ENCODE measurements at regions not wholly inside any gene's neighbourhood (a gene's known extent, or its start where the extent isn't known, plus 50 kb on each side); places are given as distances from the start of the nearest gene placed in this dataset.

DNA sequence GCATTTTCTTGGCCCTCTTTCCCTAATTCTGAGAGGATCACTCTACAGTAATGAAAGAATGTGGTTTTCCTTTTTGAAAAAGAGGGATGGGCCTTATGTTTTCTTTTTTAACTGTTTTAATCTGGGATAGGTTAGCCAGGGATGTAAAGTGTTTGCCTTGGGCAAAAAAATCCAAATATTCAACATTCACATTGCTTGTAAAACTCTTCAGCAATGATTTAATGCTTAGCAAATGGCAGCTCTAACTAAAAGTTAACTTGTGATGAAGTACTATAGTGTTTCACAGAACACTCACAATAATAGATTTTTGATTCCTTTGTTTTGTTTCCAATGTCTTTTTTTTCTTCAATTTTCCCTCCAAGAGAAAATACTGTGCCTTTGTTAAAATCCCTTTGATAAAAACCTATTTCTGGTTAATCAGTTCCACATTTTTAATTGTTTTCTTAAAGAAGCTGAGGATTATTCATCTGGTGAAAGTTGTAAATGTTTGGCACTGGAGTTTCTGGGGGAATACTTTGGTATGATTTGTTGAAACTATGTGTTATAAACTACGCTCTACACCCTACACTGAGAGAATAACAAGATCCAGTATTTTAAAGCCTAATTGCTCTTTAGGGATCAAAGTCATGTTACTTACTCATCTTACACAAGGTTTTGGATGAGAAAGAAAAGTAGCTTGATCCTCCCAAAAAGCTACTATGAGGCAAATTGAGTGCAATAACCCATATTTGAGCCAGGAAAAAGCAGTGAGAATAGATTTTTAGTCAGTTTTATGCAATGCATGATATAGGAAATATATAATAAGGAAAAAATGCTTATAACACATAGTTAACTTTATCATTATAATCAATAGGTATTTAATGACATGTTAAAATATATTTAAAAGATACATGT is 335.8 kb downstream of the EPHA7 start:
- no peak for DNase-seq (ENCODE audit: low read depth, low spot score)

DNA sequence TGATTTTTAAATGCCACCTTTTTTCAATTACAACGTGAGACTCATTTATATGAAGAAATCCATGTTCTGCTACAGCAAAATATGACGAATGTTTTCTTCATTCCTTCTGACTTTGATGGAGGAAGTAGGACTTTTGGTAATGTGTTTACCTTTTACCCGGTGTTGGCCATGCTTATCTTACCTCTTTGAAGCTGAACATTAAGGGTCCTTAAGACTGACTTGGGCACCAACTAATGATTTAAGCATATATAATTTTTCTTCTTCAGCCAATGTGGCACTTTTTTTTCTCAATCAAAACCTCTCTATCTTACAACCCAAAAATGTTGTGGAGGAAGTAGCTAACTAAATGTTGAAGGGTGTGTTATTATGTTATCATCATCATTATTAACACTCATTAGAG is 337.5 kb downstream of the EPHA7 start:
- DNase-seq (ENCODE audit: low read depth, low spot score): no peak

DNA sequence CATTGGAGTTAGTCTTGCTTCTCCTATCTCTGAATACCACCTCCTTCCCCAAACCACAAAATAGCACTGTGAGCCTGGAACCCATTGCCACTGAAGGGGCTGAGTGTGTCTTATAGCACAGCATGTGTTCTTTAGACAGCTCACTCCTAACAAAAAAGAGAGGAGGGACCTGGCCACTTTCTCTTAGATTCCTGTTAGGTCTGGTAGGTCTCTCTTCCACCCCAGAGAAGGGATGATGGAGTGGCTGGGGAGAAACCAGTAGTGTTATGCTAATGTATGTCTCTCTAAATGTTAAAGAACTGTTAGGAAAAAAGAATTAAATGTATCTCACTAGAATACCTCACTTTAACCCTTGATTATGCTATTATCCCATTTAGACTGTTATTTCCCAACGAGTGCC is 340.3 kb downstream of the EPHA7 start:
- peak; percentile 35 for DNase-seq (ENCODE audit: low read depth, low spot score)

DNA sequence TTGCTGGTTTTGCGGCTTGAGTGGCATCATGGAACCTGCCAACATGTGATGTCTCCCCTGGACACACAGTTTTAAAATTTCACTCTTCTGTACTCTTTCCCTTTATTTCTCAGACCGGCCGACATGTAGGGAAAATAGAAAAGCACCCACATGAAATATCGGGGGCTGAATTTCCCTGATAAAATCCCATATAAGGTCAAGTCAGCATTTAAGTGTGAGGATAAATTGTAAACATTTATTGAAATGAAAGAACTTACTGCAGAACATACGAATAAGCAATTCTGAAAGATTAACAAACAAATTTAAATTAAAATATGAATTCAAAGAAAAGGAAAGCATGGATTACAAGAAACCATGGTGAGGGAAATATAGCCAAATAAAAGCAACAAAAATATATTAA is 345.5 kb downstream of the EPHA7 start:
- DNase-seq (ENCODE audit: low read depth, low spot score): no peak

GRCh38 chr6:93069856-93070255 is 349.5 kb downstream of the EPHA7 start:
- DNase-seq (ENCODE audit: low read depth, low spot score): no peak

- no peak for DNase-seq (ENCODE audit: low read depth, low spot score)
Observed at GRCh38 chr6:93059911-93060310, 359.4 kb downstream of the EPHA7 start.

- no peak for DNase-seq (ENCODE audit: low read depth, low spot score)
Observed at GRCh38 chr6:93057584-93057983, 361.8 kb downstream of the EPHA7 start.

- DNase-seq (ENCODE audit: low read depth, low spot score): no peak
Observed at GRCh38 chr6:93048381-93048780, 371.0 kb downstream of the EPHA7 start.

- no peak for DNase-seq (ENCODE audit: low read depth, low spot score)
Observed at GRCh38 chr6:93047033-93047432, 372.3 kb downstream of the EPHA7 start.

- DNase-seq (ENCODE audit: low read depth, low spot score): no peak
Observed at GRCh38 chr6:93045156-93045555, 374.2 kb downstream of the EPHA7 start.

GRCh38 chr6:93040375-93040774 is 379.0 kb downstream of the EPHA7 start:
- DNase-seq (ENCODE audit: low read depth, low spot score): no peak

GRCh38 chr6:93036835-93037234 is 382.5 kb downstream of the EPHA7 start:
- no peak for DNase-seq (ENCODE audit: low read depth, low spot score)

DNA sequence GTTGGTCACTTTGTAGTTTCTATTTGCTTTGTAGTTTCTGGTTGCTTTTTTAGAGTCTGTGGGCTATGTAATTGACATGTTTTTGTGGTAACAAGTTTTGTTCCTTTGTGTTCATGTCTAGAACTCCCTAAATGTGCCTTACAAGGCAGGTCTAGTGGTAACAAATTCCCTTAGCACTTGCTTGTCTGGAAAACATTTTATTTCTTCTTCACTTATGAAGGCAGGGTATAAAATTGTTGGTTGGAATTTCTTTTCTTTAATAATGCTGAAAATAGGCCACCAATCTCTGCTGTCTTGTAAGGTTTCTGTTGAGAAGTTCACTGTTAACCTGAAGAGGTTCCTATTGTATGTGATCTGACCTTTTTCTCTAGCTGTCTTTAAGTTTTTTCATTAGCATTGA is 383.6 kb downstream of the EPHA7 start:
- no peak for DNase-seq (ENCODE audit: low read depth, low spot score)

DNA sequence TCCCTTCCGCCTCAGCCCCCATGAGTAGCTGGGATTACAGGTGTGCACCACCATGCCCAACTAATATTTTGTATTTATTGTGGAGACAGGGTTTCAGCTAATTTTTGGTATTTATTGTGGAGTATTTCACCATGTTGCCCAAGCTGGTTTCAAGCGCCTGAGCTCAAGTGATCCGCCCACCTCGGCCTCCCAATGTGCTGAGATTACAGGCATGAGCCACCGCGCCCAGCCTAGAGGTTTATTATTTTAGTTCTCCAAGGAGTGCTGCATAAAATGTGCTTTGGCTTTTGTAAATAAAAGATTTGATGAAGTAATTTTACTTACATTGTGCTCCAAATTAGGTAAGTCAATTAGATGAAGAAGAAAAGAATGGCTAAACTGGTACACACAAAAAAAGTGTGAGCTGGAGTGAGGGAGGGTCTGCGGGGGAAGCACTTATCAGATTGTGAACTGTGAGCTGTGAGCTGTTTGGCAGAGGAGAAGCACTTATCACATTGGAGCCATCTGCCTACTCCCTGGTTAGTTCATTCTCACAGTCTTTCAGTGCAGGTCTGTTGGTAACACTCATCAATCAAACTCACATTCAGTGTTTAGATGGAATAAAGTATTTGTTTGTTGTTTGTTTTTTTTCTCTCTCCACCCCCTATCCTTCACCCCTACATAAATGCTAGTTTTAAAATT is 398.0 kb downstream of the EPHA7 start:
- DNase-seq (ENCODE audit: low read depth, low spot score): no peak

DNA sequence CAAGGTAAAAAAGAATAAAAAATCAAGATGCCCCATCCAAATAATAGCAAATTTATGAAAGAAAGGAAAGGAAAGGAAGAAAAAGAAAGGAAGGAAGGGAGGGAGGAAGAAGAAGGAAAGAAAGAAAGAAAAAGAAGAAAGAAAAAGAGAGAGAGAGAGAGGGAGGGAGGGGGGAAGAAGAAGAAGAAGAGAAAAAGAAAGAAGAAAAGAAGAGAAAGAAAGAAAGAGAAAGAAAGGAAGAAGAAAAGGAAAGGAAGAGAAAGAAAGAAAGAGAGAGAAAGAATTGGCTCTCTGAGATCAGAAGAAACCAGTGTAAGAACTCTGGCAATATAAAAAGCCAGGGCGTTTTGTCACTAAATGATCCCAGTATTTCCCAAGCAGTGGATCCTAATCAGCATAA is 401.7 kb downstream of the EPHA7 start:
- DNase-seq (ENCODE audit: low read depth, low spot score): no peak

- peak; percentile 70 for DNase-seq (ENCODE audit: low read depth, low spot score)
Observed at GRCh38 chr6:93017213-93017612, 402.1 kb downstream of the EPHA7 start.

DNA sequence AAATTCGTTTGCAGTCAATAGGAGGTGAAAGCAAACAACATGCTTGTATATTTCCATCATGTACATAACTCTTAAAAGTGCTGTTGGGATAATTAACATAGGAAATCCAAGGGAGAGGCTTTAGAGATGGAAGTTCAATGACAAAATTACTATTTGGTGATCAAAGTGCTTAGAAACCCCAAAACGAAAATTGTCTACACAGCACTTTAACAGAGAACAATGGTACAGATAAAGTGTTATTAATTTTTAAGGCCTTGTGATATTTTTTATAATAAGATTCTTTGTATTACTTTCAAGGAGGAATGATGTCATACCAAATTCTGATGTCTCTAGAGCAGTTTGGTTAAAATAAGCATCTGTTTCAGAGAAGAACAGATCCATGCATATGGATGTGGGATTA is 406.3 kb downstream of the EPHA7 start:
- no peak for DNase-seq (ENCODE audit: low read depth, low spot score)

DNA sequence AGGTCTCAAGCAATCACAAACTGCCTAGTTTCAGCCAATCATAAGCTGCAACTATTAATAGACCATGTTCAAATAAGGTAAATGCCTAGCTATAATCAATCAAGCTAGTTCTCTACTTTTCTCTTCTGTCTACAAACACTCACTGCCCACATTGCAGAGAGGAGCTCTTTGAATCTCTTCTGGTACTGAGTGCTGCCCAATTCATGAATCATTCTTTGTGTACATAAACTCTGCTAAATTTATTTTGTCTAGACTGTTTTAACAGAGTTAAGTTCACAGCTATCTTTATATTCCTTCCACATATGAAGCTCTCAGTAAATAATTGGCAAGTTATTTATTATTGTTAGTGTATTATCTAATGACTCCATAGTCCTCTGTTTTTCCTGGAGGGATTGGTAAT is 411.0 kb downstream of the EPHA7 start:
- no peak for DNase-seq (ENCODE audit: low read depth, low spot score)

DNA sequence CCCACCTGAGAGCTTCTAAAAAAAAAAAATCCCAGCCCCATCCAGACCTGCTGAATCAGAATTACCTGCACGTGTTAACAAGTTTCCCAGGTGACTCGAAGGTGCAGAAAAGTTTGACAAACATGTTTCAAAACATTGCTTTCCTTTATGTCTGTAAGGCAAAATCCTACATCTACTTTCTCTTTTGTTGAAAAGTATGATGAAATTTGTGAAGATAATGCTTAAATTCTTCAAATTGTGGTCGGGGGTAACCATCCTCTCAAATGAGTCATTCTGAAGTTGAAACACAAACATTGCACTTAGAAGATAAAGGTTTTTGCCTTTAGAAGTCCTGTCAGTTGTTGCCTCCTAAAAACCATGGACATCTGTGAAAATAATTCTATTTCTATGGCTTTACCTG is 429.7 kb downstream of the EPHA7 start:
- DNase-seq (ENCODE audit: low read depth, low spot score): no peak

DNA sequence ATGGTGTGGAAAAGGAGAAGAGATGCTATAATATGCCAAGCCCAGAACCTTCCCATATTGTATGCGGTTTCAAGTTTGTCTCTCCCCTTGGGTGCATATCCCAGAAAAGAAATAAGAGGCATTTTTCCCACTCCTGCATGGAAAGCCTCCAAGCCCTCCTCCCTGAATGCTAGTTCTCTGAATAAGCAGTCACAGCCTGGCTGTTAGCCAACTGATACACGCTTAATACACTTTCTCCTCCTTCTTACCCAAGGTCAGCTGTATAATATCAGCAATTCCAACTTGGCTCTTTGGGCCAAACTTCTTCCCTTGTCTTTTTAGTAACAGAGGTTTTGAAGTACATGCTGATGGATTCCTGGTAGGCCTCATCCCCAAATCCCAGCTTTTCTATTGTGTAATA is 440.1 kb downstream of the EPHA7 start:
- DNase-seq (ENCODE audit: low read depth, low spot score): no peak

DNA sequence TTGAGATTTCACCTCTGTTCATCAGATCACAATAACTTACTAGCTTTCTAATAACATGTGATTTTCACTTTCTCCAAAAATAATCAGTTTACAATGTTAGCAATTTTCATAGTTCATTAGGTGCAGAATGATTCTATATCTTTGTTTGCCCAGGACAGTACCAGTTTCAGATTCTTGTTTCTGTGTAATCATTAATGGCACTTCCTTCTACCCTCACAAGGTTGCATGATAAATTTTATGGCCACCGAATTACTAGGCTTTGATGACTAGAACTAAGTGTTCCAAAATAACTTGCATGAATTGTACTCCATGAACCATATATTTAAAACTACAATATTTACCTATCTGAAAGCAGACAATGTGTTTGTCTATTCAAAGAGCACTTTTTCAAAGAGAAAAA is 442.3 kb downstream of the EPHA7 start:
- no peak for DNase-seq (ENCODE audit: low read depth, low spot score)

DNA sequence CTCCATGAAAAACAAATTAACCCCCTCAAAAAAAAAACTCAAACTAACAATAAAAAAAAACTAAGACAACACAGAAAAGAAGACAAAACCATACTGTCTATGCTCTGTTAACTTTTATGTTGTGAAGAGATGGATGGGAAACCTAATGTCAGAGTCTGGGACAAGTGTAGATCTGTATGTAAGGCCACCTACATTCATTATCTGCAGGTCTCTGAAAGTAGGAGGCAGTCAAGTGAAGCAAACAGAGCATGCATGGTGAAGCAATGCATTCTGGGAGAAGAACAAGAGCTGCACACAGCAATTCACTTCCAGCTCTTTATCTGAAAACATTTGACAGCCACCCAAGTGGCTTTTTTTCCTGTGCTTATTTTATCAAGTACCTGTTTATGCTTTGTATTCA is 452.0 kb downstream of the EPHA7 start:
- no peak for DNase-seq (ENCODE audit: low read depth, low spot score)

DNA sequence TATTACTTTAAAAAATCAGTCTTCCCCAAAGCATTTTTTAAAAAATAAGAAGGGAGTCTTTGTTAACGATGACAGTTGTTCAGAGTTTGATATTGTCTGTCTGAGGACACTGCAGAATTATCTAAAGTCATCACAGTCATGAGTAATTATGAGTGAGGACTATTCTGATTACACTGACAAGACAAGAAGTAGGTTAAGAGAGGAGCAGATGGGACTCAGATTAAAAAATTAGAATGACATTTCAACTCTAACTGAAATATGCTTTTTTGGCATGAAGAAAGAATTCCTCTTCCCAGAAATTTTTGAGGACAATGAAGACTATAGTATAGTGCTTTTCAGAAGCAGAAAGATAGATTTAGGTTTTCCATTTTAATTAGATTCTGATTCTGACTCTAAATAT is 456.5 kb downstream of the EPHA7 start:
- DNase-seq (ENCODE audit: low read depth, low spot score): no peak
